ENCODE measurements at regions not wholly inside any gene's neighbourhood (a gene's known extent, or its start where the extent isn't known, plus 50 kb on each side); places are given as distances from the start of the nearest gene placed in this dataset.

DNA sequence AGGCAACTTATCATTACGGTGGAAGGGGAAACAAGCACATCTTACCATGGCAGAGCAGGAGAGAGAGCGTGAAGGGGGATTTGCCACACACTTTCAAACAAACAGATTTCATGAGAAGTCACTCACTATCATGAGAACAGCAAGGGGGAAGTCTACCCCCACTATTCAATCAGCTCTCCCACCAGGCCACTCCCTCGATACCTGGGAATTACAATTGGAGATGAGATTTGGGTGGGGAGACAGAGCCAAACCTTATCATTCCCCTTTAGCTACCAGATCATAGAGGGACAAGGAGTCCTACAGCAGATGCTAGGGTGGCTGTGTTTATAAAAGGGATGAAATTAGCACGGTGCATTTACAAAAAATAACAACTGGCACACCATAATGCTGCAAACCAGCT is 2149.4 kb upstream of the ACO1 start (continued):
- TF ChIP-seq, protein P1, sequence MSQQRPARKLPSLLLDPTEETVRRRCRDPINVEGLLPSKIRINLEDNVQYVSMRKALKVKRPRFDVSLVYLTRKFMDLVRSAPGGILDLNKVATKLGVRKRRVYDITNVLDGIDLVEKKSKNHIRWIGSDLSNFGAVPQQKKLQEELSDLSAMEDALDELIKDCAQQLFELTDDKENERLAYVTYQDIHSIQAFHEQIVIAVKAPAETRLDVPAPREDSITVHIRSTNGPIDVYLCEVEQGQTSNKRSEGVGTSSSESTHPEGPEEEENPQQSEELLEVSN (IDR thresholded peaks at IDR 0.05) = no peak
